Right atrium auricular region (tissue), 2 donors: ENCODE measurements at regions not wholly inside any gene's neighbourhood (a gene's known extent, or its start where the extent isn't known, plus 50 kb on each side); places are given as distances from the start of the nearest gene placed in this dataset.

ENCODE experiments used
- DNase-seq: peaks from one replicate; pipeline ENCODE4 v3.0.0-alpha.2; 2019; ENCODE audit warnings: low spot score
- H3K27ac ChIP-seq, 2 donors: fragments of 200-600 bp; sonication (generic); 1 replicate in 1 of 2; 2 replicates in 1 of 2; pipeline ENCODE4 v1.5.1; 2016 to 2019
- H3K27me3 ChIP-seq, 2 donors: fragments of 200-600 bp; sonication (generic); one replicate each; pipeline versions ENCODE4 v1.5.1 to v1.6.0; 2017 to 2019
- H3K36me3 ChIP-seq: fragments of 200-600 bp; sonication (generic); one replicate; pipeline ENCODE4 v1.5.1; 2016
- H3K4me1 ChIP-seq, 2 donors: fragments of 200-600 bp; sonication (generic); one replicate each; pipeline versions ENCODE4 v1.5.1 to v1.6.0; 2017 to 2019
- H3K4me3 ChIP-seq, 2 donors: fragments of 200-600 bp; sonication (generic); 1 replicate in 1 of 2; 2 replicates in 1 of 2; pipeline ENCODE4 v1.5.1; 2017 to 2019; ENCODE audit warnings: mild to moderate bottlenecking in 1 of 2, moderate library complexity in 1 of 2
- H3K9me3 ChIP-seq, 2 donors: fragments of 200-600 bp; sonication (generic); one replicate each; pipeline ENCODE4 v1.5.1; 2019
- CTCF ChIP-seq, 2 donors: fragments of 200-600 bp; sonication (generic); IDR thresholded peaks; one replicate each; pipeline ENCODE4 v1.5.1; 2019; ENCODE audit warnings: antibody characterized with exemption in 2 of 2

DNA sequence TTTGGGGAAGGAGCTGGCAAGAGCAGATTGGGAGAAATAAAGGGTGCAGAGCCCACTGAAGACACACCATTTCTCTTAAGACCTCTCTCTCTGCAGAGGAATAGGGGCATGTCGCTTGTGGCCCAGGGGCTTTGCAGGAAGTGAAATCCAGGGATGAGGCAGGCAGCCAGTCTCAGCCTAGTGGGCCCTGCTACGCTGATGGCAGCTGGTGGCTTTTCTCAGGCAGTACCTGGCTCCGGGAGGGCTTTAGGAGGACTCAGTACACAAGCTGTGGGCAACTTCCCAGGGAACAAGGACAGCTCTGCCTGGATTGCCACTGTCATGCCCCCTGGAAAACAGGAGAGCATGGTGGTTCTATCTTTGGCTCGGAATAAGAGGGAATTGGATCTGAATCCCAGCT lies 76.2 kb upstream of the NEURL1B start:
- no peaks in the 10 kb centered on the region for H3K36me3 ChIP-seq
- no peak overlapping the region for H3K27ac ChIP-seq
- no peaks in the 10 kb centered on the region for H3K9me3 ChIP-seq
- no peak for DNase-seq
- peaks cover 0 to 6% of the 10 kb centered on the region in 2 donors for H3K4me1 ChIP-seq
- no peak overlapping the region for H3K4me3 ChIP-seq
- no peak for TF ChIP-seq CTCF (IDR thresholded peaks at IDR 0.05)
- H3K27me3 ChIP-seq = no peaks in the 10 kb centered on the region

GRCh38 chr5:172564188-172564587 lies 76.9 kb upstream of the NEURL1B start:
- no peak overlapping the region for H3K4me3 ChIP-seq
- no peaks in the 10 kb centered on the region for H3K36me3 ChIP-seq
- TF ChIP-seq CTCF (IDR thresholded peaks at IDR 0.05) = no peak
- peaks cover 0 to 10% of the 10 kb centered on the region in 2 donors for H3K4me1 ChIP-seq
- H3K9me3 ChIP-seq = no peaks in the 10 kb centered on the region
- DNase-seq = no peak
- no peaks in the 10 kb centered on the region for H3K27me3 ChIP-seq
- H3K27ac ChIP-seq = no peak overlapping the region

GRCh38 chr5:172562443-172562842 lies 78.6 kb upstream of the NEURL1B start:
- Histone ChIP-seq H3K9me3 (no peaks in the 10 kb centered on the region), H3K27ac (no peak overlapping the region), H3K27me3 (no peaks in the 10 kb centered on the region), H3K4me1 (peaks cover 0 to 27% of the 10 kb centered on the region in 2 donors), H3K4me3 (no peak overlapping the region), H3K36me3 (no peaks in the 10 kb centered on the region)
- DNase-seq = no peak
- TF ChIP-seq CTCF (IDR thresholded peaks at IDR 0.05) = no peak

DNA sequence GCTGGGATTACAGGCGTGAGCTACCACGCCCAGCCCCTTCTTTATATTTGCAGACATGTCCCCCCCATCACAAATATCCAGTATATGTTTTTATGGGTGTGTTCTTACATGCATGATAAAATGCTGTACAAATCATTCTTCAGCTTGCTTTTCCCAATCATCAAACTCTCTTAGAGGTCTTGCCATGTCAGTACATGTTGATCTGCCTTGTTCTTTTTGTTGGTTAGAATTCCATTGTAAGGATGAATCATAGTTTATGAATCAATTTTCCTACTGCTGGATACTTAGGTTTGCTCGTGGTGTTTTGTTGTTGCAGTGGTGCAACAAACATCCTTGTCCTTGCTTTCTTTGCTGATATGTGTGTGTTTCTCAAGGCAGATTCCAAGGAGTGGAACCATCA lies 79.9 kb upstream of the NEURL1B start:
- Histone ChIP-seq H3K27me3 (no peaks in the 10 kb centered on the region), H3K4me1 (peaks cover 0 to 34% of the 10 kb centered on the region in 2 donors), H3K27ac (no peak overlapping the region), H3K36me3 (no peaks in the 10 kb centered on the region), H3K9me3 (no peaks in the 10 kb centered on the region), H3K4me3 (no peak overlapping the region)
- no peak for TF ChIP-seq CTCF (IDR thresholded peaks at IDR 0.05)
- no peak for DNase-seq

- peaks cover 0 to 46% of the 10 kb centered on the region in 2 donors for H3K4me1 ChIP-seq
- TF ChIP-seq CTCF (IDR thresholded peaks at IDR 0.05) = no peak
Observed at GRCh38 chr5:172559004-172559932, 81.8 kb upstream of the NEURL1B start.

More at GRCh38 chr5:172559004-172559932, 81.8 kb upstream of the NEURL1B start:
- no peaks in the 10 kb centered on the region for H3K27me3 ChIP-seq
- H3K9me3 ChIP-seq = no peaks in the 10 kb centered on the region
- peak overlapping the region in 1 of 2 donors; percentile 27 for H3K4me3 ChIP-seq
- H3K36me3 ChIP-seq = no peaks in the 10 kb centered on the region
- peak overlapping the region; percentile 38 to 61 for H3K27ac ChIP-seq
- peak; percentile 81 for DNase-seq
